ENCODE measurements at regions not wholly inside any gene's neighbourhood (a gene's known extent, or its start where the extent isn't known, plus 50 kb on each side); places are given as distances from the start of the nearest gene placed in this dataset.
"Not testable (repeated sequence)": the region's sequence is repeated elsewhere in the genome, so short reads cannot be mapped to it uniquely, and the experiment has no call there.

DNA sequence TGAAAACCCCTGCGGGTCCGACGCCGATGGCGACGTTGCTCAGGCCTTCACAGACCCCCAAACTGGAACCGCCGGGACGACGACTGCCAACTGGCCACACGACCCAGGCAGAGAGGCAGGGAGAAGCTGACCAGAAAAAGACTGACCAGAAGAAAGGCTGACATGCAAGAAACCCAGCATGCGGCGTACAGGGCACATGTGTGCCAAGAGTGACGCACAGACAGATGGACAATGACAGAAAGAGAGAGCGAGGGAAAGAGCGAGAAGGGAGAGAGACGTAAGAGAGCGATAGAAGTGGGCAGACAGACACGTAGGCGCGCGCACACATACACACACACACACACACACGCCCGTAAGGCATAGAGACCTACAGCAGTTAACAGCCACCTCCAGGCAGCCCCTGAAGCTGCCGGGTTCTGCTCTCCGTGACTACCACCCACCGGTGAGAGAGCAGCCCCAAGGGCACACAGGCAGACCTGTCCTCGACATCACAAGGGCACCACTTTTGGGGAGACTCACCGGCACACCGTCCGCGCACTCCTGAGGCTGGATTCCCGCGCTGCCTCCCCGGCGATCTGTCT, 67.2 kb upstream of the ZNF527 start:
- DNase-seq = no peak

DNA sequence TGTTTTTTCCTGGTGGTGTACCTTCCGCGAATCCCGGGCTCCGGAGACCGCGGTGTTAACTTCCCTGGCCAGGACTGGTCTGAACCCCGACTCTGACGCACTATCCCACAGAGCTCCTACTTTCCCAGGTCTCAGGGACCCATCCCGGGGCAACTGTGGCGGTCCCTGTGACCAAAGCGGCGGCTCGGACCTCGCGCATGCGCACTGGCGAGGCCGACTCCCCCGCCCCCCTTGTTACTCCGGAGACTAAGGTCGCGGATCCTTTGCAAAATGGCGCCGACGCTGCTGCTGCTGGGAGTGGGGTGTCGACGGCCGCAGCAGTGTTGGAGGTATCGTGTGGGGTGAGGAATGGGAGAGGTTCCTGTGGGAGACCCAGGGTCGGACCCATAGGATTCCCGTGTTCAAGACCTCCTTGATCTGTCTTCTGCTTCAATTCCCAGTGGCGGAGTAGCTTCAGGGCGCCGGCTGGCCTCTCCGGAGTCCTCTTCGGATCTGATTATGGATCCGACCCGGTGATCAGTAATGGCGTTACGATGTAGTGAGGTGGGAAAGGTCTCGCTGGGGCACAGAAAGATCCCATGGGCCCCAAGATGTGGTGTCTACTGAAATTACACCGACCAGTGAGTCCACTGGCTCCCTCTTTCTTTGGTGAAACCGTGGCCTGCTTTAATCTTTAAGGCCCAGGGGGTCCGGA, 66.6 kb upstream of the ZNF527 start:
- DNase-seq = peak; percentile 14

DNA sequence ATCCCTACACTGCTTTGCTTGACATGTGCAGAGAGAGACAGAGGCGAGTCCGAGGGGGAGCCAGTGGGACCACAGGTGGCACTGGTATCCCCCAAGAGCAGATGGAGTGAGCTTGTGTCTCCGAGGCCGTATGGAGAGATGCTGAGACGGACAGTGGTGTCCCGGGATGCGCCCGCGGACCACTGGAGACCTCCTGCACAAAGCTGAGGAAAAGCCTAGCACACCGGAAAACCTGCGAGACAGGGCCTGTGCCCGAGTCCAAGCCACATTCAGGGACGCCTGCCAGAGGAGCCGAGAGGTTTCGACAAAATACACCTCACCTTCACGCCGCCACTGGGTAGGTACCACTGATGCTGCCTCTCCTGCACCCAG, 66.0 kb upstream of the ZNF527 start:
- DNase-seq = no peak

DNA sequence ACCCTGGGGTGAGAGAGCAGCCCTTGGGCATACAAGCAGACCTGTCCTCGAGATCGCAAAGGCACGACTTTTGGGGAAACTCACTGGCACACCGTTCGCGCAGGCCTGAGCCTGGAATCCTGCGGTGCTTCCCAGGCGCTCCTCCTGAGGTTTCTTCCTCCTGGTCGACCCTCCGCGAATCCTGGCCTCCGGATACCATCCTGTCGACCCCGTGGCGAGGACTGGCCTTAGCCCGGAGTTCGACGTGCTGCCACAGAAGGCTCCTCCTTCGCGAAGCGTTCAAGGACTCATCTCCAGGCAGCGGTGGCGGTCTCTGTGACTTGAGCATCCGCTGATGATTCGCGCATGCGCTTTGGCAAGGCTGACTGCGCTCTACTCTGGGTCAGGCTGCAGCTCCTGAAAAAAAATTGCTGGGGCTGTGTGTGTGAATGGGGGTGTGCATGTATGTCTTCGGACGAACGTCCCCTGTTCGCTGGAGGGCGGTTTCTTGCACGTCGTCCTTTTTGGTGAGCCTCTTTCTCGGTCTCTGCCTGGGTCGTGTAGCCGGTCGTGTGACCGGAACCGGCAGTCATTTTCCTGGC, 64.4 kb upstream of the ZNF527 start:
- DNase-seq = no peak

DNA sequence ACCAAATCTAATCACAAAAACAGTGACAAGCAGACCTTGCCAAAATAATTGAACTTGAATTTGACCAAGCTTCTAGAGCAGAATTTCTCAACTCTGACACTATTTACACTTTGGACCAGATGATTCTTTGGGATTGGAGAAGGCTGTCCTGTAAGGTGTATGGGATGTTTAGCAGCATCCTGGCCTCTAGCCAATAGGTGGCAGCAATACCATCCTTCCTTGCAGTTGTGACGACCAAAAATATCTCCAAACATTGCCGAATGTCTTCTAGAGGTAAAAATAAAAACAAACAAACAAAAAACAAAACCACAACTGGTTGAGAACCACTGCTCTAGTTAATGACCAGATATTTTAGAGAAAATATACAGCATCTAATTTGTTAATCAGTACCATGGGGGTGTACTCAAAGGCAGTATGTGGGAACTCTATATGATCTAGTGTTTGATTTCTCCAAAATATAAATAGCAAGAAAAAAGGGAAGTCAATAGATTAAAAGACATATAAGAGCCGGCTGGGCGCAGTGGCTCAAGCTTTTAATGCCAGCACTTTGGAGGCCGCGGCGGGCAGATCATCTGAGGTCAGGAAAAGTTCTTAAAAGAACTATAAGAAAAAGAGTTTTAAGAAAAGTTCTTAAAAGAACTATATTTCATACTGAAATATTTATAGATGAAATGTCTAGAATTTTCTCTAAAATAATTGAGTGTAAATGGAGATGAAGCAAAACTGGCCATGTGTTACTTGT, 60.9 kb upstream of the ZNF527 start:
- DNase-seq = no peak

DNA sequence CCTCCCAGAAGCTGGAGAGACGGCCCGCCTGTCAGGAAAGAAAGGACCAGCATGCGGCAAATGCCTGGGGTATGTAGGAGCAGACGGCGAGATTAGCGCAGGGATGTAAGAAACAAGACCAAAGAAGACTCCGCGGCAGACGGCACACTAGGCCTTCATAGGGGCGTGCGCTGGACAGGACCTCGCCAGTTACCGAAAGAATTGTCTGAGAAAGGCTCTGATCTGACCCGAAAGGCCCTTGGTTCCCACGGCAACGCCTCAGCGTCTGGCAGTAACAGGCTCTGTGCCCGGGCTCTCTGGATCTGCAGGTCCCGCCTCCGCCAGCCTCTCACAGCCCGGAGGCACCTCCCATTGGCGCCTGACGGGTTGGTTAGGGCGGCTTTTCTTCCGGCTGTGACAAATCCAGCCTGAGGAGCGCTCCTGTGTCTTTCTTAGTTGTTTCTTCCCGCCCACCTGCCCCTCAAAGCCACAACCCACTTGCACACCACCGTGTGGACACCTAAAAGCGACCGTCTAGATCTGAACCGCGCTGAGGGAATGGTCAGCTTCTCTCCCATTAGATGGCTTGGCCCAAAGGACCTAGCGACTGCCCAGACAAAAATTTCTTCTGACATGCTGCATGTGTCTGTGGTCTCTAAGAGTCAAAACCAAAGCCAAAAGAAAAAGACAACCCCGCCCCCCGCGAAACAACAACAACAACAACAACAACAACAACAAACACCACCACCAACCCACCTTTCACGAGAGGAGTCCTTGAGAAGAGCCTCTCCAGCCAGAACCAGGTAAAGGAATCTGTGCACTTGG, 58.2 kb upstream of the ZNF527 start:
- DNase-seq = peak; percentile 57

DNA sequence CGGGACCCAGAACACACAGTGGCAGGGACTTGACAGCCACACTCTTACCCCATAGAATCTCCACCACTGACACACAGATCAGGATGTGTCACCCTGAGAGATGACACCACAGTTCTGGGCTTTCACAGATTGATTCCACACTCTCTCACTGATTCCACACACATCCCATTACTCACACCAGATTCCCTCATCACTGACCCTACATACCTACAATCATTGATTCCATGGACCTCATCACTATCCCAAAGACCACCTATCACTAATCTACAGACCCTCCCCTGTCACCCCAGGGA, 57.6 kb upstream of the ZNF527 start:
- DNase-seq = no peak

DNA sequence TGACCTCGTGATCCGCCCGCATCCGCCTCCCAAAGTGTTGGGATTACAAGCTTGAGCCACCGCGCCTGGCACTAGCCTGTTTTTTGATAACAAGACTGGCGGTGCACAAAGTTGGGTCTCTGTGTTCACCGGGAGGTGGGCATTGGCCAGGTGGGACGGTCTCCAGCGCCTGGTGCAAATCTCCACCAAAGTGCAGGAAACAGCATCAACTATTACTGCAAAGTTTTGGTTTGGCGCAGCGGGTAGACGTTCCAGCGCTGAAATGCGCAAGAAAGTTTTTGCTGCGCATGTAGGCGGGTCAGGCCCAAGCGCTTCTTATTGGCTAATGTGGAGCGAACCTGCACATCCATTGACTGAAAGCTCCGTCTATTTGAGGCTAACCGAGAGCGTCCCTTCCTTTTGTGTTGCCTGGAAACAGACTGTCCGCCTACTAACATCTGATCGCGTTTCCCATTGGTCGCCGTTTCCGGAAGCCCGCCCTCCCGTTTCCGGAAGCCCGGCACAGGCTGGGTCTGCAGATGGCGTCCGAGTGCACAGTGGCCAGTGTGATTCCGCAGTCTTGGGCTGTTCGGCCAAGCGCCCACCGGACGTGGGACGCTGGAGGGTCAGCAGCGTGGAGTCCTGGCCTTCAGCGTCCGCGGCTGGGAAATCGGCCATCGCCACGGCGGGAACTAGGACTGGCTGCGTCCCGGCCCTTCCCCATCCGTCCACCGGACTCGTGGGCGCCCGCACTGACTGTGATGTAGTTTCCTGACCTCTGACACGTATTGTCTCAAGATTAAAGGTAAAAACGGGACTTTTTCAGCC, 53.3 kb upstream of the ZNF527 start:
- DNase-seq = peak; percentile 98

DNA sequence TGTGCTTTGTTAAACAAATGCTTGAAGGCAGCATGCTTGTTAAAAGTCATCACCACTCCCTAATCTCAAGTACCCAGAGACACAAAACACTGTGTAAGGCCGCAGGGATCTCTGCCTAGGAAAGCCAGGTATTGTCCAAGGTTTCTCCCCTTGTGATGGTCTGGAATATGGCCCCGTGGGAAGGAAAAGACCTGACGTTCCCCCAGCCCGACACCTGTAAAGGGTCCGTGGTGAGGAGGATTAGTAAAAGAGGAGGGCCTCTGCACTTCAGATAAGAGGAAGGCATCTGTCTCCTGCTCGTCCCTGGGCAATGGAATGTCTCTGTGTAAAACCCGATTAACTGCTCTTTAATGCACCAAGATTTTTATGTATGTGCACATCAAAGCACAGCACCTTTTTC, 49.9 kb upstream of the ZNF527 start:
- DNase-seq = not testable (repeated sequence)
